ENCODE measurements at regions not wholly inside any gene's neighbourhood (a gene's known extent, or its start where the extent isn't known, plus 50 kb on each side); places are given as distances from the start of the nearest gene placed in this dataset.
A peak's percentile ranks its signal among the peaks of the same experiment; 100 is the strongest.

DNA sequence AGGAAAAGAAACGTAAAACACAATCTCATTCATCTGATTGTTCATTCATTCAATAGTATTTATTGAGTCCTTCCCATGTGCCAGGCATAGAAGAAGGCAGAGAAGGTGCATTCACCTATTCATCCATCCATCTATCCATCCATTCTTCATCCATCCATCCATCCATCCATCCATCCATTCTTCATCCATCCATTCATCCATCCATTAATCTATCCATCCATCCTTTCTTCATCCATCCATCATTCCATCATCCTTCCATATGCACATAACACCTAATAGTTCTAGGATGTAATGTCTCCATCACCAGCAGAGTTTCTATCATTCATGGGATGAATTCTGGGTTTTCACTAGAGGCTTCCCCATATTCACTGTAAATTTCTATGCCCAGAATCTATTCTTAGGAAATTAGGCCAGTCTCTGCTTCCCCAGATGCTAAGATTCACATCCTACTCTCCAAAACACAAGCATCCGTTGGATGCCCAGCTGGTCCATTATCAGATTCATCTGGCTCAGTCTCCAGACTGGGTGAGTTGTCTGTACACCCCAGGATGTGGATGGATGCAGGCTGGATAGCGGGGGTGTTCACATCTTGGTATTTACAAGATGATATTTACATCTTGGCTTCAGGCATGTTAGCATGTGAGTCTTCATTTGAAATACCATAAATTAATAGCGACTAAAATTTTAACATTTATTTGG is 517.7 kb upstream of the SULF2 start:
- TF ChIP-seq, protein P1, sequence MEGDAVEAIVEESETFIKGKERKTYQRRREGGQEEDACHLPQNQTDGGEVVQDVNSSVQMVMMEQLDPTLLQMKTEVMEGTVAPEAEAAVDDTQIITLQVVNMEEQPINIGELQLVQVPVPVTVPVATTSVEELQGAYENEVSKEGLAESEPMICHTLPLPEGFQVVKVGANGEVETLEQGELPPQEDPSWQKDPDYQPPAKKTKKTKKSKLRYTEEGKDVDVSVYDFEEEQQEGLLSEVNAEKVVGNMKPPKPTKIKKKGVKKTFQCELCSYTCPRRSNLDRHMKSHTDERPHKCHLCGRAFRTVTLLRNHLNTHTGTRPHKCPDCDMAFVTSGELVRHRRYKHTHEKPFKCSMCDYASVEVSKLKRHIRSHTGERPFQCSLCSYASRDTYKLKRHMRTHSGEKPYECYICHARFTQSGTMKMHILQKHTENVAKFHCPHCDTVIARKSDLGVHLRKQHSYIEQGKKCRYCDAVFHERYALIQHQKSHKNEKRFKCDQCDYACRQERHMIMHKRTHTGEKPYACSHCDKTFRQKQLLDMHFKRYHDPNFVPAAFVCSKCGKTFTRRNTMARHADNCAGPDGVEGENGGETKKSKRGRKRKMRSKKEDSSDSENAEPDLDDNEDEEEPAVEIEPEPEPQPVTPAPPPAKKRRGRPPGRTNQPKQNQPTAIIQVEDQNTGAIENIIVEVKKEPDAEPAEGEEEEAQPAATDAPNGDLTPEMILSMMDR (IDR thresholded peaks at IDR 0.05; ENCODE audit: insufficient read depth, low read length) = no peak
- H3K4me3 ChIP-seq (ENCODE audit: low read depth, low read length) = no peak overlapping the region
- DNase-seq (ENCODE audit: low read depth) = no peak

DNA sequence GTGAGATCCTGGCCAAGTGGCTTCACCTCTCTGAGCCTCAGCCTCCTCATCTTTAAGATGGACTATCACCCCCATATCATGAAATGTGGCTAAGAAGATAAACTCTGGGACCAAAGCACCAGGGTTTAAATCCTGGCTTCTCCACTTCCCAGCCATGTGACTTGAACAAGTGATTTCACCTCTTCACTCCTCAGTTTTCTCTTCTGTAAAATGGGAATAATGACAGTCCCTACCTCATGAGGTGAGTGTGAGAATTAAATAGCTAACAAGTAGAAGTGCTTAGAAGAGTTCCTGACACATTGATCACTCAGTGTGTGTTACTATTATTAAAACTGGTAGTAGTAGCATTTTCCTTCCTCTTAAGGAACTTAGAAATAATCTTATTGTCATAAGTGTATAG is 516.9 kb upstream of the SULF2 start:
- TF ChIP-seq, protein P1 (IDR thresholded peaks at IDR 0.05; ENCODE audit: insufficient read depth, low read length) = no peak

DNA sequence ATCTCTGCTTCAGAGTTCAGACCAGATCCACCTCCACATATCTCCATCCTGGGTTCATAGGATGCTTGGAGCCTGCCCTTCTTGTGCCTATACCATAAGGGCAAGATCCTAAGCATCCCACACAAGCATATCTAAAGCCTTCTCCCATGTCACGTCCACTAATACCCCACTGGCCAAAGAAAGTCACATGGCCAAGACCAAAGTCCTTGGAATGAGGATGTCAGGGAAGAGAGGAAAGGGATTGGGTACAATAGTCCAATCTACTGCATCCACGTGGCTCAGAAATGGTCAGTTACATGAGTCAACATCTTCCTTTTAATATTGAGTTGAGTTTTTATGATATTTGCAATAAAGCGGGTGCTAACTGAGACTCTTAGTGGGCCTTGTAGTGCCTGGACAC is 515.9 kb upstream of the SULF2 start:
- DNase-seq (ENCODE audit: low read depth) = no peak
- TF ChIP-seq, protein P1 (IDR thresholded peaks at IDR 0.05; ENCODE audit: insufficient read depth, low read length) = no peak
- no peak overlapping the region for H3K4me3 ChIP-seq (ENCODE audit: low read depth, low read length)

More for the DNA sequence above, 516.9 kb upstream of the SULF2 start:
- no peak for DNase-seq (ENCODE audit: low read depth)
- no peak overlapping the region for H3K4me3 ChIP-seq (ENCODE audit: low read depth, low read length)

DNA sequence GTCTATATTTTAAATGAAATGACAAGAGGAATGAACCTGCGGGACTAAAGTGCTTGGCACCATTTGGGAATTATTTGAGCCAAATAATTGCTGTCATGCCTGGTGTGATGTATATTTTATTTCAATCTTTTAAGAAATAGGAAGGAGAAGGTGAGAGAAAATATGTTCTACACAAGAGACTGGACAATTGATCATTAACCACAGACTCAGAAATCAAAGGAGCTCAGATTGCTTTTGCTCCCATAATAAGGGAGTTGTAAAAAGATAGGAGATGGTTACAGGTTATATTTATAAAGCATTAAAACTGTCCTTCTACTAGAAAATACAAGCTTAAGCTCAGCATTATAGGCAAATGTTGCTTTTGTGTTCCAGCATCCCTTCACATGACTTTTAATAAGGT is 515.2 kb upstream of the SULF2 start:
- no peak for DNase-seq (ENCODE audit: low read depth)
- TF ChIP-seq, protein P1 (IDR thresholded peaks at IDR 0.05; ENCODE audit: insufficient read depth, low read length) = no peak

DNA sequence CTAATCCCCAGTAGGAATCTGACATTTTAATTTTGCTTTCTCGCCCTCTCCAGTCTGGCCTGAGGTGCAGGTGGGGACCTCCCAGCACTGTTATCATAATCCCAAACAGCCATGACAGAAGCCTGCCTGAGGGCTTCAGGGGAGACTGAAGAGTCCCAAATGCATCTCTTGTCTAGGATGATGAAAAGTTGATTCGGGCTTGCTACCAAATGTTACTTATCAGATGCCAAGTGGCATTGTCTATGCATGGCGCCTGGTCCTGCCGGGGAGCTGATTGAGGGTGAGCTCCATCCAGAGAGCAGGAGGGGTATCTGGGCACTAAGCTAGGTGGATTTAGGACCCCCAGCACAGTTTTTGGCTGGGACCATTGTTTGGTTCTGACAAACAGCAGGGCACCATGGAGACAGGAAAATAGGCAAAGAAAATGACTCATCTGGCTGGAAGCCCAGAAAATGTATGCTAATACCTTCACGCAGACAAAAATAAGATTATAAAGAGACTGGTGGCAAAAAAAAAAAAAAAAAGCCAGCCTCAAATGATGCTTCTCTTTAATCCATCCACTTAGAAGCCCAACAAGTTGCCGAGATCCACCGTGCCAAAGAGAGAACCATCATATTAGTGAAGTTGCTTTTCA is 513.7 kb upstream of the SULF2 start:
- DNase-seq (ENCODE audit: low read depth) = peak; percentile 95
- TF ChIP-seq, protein P1 (IDR thresholded peaks at IDR 0.05; ENCODE audit: insufficient read depth, low read length) = no peak
- H3K4me3 ChIP-seq (ENCODE audit: low read depth, low read length) = no peak overlapping the region

More for the DNA sequence above, 515.2 kb upstream of the SULF2 start:
- H3K4me3 ChIP-seq (ENCODE audit: low read depth, low read length) = no peak overlapping the region

DNA sequence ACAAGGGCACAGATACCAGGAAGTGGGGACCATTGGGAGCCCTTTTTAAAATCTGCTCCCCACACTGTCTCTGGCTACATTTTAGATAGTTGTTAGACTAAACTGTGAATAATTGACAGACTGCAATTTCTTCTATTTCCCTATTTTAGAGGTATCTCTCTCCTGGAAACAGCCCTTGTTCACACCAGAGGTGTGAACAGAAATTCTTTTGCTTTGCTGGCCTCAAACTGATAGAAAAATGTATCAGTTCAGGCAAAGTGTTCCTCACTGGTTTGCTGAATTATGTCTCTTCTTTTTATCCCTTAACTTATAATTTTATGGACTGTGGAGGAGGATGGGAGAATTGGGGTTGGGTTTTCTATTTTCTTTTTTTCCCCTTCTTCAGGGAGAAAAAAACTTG is 513.2 kb upstream of the SULF2 start:
- no peak for DNase-seq (ENCODE audit: low read depth)
- TF ChIP-seq, protein P1 (IDR thresholded peaks at IDR 0.05; ENCODE audit: insufficient read depth, low read length) = no peak
- H3K4me3 ChIP-seq (ENCODE audit: low read depth, low read length) = no peak overlapping the region
